Adrenal gland (tissue), 9 donors: ENCODE measurements at regions not wholly inside any gene's neighbourhood (a gene's known extent, or its start where the extent isn't known, plus 50 kb on each side); places are given as distances from the start of the nearest gene placed in this dataset.

Source experiments
- DNase-seq, 7 donors: peaks; one replicate each; pipeline ENCODE4 v3.0.0-alpha.2; 2019 to 2020
- H3K27ac ChIP-seq, 5 donors: fragments of 200-600 bp; sonication (generic) in 4 of 5; 1 replicate in 3 of 5; 2 replicates in 2 of 5; pipeline versions ENCODE4 v1.5.1 to v1.8.0; 2016 to 2020; ENCODE audit warnings: mild to moderate bottlenecking in 1 of 5
- H3K27me3 ChIP-seq: fragments of 200-600 bp; 2 replicates; pipeline ENCODE4 v1.8.0; 2021
- H3K36me3 ChIP-seq, 2 donors: fragments of 200-600 bp; replicated peaks in 1 of 2; 1 replicate in 1 of 2; 2 replicates in 1 of 2; pipeline versions ENCODE4 v1.5.1 to v1.8.0; 2018 to 2022
- H3K4me1 ChIP-seq, 2 donors: fragments of 200-600 bp; replicated peaks in 1 of 2; 1 replicate in 1 of 2; 2 replicates in 1 of 2; pipeline versions ENCODE4 v1.5.1 to v1.8.0; 2018 to 2021
- H3K4me3 ChIP-seq, 4 donors: fragments of 200-600 bp; sonication (generic) in 3 of 4; one replicate each; pipeline ENCODE4 v1.5.1; 2016 to 2018
- H3K9me3 ChIP-seq, 3 donors: fragments of 200-600 bp; sonication (generic) in 1 of 3; replicated peaks in 1 of 3; 1 replicate in 2 of 3; 2 replicates in 1 of 3; pipeline versions ENCODE4 v1.5.1 to v1.8.0; 2016 to 2021
- CTCF ChIP-seq, 6 experiments: fragments of 450-650 bp in 4 of 6; fragments of 200-600 bp in 2 of 6; sonication (generic) in 1 of 6; IDR thresholded peaks; 1 replicate in 5 of 6; 2 replicates in 1 of 6; pipeline versions ENCODE4 v1.5.1 to v1.8.0; 2016 to 2021; ENCODE audit warnings: antibody characterized with exemption in 6 of 6, mild to moderate bottlenecking in 2 of 6, moderate library complexity in 1 of 6
- POLR2A ChIP-seq, 2 donors: fragments of 450-650 bp; IDR thresholded peaks; one replicate each; pipeline ENCODE4 v1.6.1; 2017; ENCODE audit warnings: antibody characterized with exemption in 2 of 2, mild to moderate bottlenecking in 2 of 2, moderate library complexity in 1 of 2
- WGBS, 4 donors: extraction: QIAGEN DNeasy Blood & Tissue Kit in 2 of 4; methylation state at CpG; one replicate each; pipeline versions ENCODE4 v1.1.5 to v1.1.7; 2013 to 2017; 5-methylcytosine and 5-hydroxymethylcytosine counted together
- intact Hi-C, 2 donors: fragments of 100-400 bp; cut with DNase I; formaldehyde crosslinking; loops; one replicate each; pipeline versions ENCODE4 v1.14.1 to v1.15.0; 2022 to 2023
- donor health status: healthy with polysubstance abuse.
- donor health status: Bipolar disorder and iron deficiency.
- donor health status: DM: yes; HTN: yes; CAD: no.
- donor health status: DM: no; HTN: no; CAD: no.
- donor health status: DM: no; HTN: no; CAD: no.

- 58 to 64% (median 61%) methylated on average over 3 of the region's 3 CpGs for WGBS, 4 donors
- no peaks in the 10 kb centered on the region for H3K27me3 ChIP-seq
- intact Hi-C loops = no loop called here
- no peaks in the 10 kb centered on the region for H3K4me1 ChIP-seq
- H3K4me3 ChIP-seq = no peak overlapping the region
- no peaks in the 10 kb centered on the region for H3K9me3 ChIP-seq
- DNase-seq = no peak
- H3K27ac ChIP-seq = no peak overlapping the region
- no peaks in the 10 kb centered on the region for H3K36me3 ChIP-seq
- TF ChIP-seq CTCF (IDR thresholded peaks at IDR 0.05) = no peak
Observed at GRCh38 chr18:70966419-70966818, 677.6 kb downstream of the SOCS6 start.

GRCh38 chr18:70961939-70962338 lies 673.1 kb downstream of the SOCS6 start:
- Histone ChIP-seq H3K36me3 (no peaks in the 10 kb centered on the region), H3K27me3 (no peaks in the 10 kb centered on the region), H3K9me3 (no peaks in the 10 kb centered on the region), H3K4me1 (no peaks in the 10 kb centered on the region), H3K4me3 (no peak overlapping the region), H3K27ac (no peak overlapping the region)
- intact Hi-C loops = no loop called here
- no peak for DNase-seq
- WGBS, 4 donors = 78 to 83% (median 80%) methylated on average over 3 of the region's 3 CpGs
- TF ChIP-seq POLR2A (IDR thresholded peaks at IDR 0.05) = no peak
- no peak for TF ChIP-seq CTCF (IDR thresholded peaks at IDR 0.05)

GRCh38 chr18:70956554-70956953 lies 667.7 kb downstream of the SOCS6 start:
- H3K4me3 ChIP-seq = no peak overlapping the region
- no peaks in the 10 kb centered on the region for H3K4me1 ChIP-seq
- no peaks in the 10 kb centered on the region for H3K9me3 ChIP-seq
- WGBS, 4 donors = 73 to 85% (median 80%) methylated on average over 6 of the region's 6 CpGs
- no peaks in the 10 kb centered on the region for H3K27me3 ChIP-seq
- TF ChIP-seq CTCF (IDR thresholded peaks at IDR 0.05) (no peak), POLR2A (IDR thresholded peaks at IDR 0.05) (no peak)
- no peak overlapping the region for H3K27ac ChIP-seq
- no peaks in the 10 kb centered on the region for H3K36me3 ChIP-seq
- intact Hi-C loops = no loop called here
- no peak for DNase-seq

GRCh38 chr18:70936160-70936559 lies 647.3 kb downstream of the SOCS6 start:
- intact Hi-C loops = no loop called here
- Histone ChIP-seq H3K4me3 (no peak overlapping the region), H3K36me3 (no peaks in the 10 kb centered on the region), H3K27me3 (no peaks in the 10 kb centered on the region), H3K9me3 (no peaks in the 10 kb centered on the region), H3K27ac (no peak overlapping the region), H3K4me1 (no peaks in the 10 kb centered on the region)
- DNase-seq = no peak
- 80 to 87% (median 81%) methylated on average over 6 to 8 of the region's 8 CpGs for WGBS, 4 donors
- TF ChIP-seq CTCF (IDR thresholded peaks at IDR 0.05) = no peak
- no peak for TF ChIP-seq POLR2A (IDR thresholded peaks at IDR 0.05)
